ENCODE measurements at regions not wholly inside any gene's neighbourhood (a gene's known extent, or its start where the extent isn't known, plus 50 kb on each side); places are given as distances from the start of the nearest gene placed in this dataset.

- DNase-seq = no peak
Measured at GRCh38 chr10:36188461-36188860, 546.4 kb upstream of the FZD8 start.

GRCh38 chr10:36188080-36188453 is 546.0 kb upstream of the FZD8 start:
- DNase-seq = no peak

DNA sequence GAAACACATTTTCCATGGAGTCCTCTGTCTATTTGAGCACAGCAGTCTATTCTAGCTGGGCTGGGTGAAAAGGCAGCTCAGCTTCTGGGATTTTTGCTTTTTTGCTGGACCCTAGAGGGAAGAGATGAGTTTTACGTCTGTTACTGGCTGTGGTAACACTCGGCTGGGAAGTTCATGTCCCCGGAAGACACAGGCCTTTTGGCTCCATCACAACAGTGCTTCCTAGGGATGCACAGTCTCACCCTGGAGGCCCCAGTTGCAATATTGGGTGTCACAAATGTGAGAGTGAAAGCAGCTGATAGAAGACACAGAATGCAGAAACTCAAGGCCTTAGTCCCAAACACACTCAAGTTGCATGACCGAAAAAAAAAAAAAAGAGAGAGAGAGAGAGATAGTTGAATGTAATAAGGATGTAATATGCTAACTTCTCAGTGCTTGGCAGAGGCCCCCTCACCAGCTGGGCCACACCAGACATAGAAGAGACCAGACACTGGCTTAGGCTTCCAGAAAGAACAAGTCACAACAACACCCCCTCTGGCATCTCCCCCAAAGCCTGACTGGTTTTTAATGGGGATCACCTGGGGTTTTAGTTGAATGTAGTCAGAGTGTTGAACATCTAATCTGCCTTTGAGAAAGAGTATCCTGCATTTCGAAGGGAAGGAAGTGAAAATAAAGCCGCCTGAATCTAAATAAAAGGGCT is 545.4 kb upstream of the FZD8 start:
- DNase-seq = no peak

GRCh38 chr10:36185097-36185496 is 543.0 kb upstream of the FZD8 start:
- no peak for DNase-seq

DNA sequence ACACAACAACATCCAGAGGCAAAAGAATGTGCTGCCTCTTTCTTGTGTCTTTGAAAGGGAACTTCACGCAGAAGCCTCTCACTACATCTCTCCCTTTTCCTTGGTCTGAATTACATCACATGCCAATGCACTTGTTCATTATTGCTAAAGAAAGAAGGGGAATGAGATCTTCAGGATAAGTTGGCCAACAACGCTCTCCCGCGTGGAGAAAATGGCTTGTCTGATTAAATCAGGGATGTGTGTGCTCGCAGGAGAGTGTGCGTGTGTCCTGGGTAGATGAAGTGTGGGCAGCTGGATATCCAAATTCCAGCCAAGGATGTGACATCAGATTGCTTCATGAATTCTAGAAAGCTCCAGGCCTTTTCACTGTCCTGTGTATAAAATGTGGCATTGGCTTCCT is 541.6 kb upstream of the FZD8 start:
- DNase-seq = no peak

DNA sequence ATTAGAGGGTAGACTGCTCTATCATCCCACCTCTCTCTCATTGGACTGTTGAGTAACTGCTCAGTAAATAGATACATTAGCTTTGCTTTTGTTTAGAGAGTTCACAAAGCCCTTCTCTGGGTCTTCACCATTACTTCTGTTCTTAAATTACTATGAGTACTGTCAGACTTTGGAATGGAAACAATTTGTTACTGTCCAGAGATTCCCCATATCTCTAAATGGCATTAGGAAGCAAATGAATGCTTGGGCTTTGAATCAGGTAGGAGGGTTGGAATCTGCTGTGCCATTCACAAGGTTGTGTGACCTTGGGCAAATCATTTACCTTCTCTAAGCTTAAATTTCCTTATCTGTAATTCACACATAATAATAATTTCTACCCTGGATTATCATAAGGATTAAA is 541.0 kb upstream of the FZD8 start:
- DNase-seq = no peak

DNA sequence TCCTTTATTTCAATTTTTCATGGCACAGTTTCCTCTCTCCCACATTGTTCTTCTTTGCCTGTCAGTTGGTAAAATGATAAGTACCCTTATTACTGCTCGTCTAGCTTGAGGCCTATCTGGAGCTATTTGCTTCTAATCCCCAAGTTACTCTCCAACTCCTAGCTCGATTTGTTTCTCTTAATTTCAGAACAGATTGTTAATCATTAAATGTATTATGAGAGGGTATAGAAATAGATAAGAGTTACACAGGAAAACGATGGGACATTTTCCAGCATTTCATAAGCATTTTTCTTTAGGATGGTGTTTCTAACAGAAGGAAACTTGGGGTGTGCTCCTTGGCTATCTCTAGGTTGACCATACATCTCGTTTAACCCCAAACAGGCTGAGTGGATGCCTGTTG is 540.5 kb upstream of the FZD8 start:
- DNase-seq = no peak

- no peak for DNase-seq
Measured at GRCh38 chr10:36182179-36182566, 540.1 kb upstream of the FZD8 start.

DNA sequence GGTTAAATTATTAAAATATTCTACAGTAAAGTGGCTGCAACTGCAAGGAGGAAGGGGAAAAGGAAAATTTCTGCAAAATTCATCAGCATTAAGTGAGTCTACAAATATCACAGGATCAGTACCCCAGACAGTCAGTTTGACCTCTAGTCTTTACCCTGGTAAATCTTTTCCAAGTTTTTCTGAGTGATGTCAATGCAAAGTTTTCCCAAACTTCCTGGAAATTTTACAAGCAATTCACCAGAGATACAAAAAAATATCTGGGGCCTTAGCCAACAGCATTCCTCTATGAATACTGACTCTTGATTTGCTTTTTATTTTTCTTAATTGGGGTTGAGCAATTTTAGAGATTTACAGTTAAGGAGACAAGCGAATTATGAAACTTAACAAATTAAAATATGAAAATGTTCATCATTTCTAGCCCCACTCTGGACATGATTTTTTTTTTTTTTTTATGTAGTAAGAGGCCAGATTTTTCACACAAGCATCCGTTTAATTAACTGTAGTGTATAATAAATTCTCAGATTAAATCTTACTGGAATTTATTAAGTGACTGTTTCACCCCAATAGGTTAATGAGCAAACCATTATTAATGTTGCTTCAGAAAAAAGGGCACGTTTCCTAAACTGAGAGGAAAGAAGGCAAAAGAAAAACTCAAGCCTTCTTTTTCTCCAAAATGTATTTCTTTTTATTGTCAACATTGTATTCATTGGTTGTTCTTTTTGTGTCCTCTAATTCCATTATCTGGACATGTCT is 539.5 kb upstream of the FZD8 start:
- no peak for DNase-seq

GRCh38 chr10:36178616-36179015 is 536.5 kb upstream of the FZD8 start:
- no peak for DNase-seq

GRCh38 chr10:36177071-36177470 is 535.0 kb upstream of the FZD8 start:
- no peak for DNase-seq

- no peak for DNase-seq
Measured at GRCh38 chr10:36175954-36176353, 533.9 kb upstream of the FZD8 start.

GRCh38 chr10:36173364-36173763 is 531.3 kb upstream of the FZD8 start:
- no peak for DNase-seq

- DNase-seq = no peak
Measured at GRCh38 chr10:36171953-36172940, 530.2 kb upstream of the FZD8 start.

GRCh38 chr10:36171556-36171952 is 529.5 kb upstream of the FZD8 start:
- no peak for DNase-seq

- DNase-seq = no peak
Measured at GRCh38 chr10:36170943-36171501, 528.9 kb upstream of the FZD8 start.

- DNase-seq = no peak
Measured at GRCh38 chr10:36170142-36170719, 528.1 kb upstream of the FZD8 start.

DNA sequence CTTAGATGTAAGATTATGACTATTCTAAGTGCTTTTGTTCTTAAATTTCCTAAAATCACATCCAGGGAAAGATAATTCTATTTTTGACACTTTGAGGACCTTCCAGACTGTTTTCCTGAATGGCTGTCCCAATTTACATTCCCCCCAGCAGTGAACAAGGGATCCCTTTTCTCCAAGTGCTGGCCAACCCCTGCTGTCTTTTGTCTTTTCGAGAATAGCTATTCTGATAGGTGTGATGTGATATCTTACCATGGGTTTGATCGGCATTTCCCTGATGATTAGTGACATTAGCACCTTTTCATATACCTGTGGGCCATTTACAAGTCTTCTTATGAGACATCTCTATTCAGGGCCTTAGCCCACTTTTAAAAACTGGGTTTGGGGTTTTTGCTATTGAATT is 526.7 kb upstream of the FZD8 start:
- DNase-seq = no peak

GRCh38 chr10:36164556-36165504 is 522.7 kb upstream of the FZD8 start:
- no peak for DNase-seq

DNA sequence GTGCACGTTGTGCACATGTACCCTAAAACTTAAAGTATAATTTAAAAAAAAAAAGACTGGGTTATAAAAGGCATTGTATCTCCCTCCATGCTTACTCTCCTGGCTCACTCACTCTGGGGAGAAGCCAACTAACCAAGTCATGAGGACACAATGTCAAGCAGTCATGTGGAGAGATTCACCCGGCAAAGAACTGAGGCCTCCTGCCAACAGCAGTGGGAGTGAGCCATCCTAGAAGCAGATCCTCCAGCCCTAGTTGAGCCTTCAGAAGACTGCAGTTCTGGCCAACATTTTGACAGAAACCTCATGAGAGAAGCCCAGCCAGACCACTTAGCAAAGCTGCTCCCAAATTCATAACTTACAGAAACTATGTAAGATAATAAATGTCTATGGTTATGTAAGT is 521.7 kb upstream of the FZD8 start:
- no peak for DNase-seq

- no peak for DNase-seq
Measured at GRCh38 chr10:36157486-36157885, 515.4 kb upstream of the FZD8 start.

DNA sequence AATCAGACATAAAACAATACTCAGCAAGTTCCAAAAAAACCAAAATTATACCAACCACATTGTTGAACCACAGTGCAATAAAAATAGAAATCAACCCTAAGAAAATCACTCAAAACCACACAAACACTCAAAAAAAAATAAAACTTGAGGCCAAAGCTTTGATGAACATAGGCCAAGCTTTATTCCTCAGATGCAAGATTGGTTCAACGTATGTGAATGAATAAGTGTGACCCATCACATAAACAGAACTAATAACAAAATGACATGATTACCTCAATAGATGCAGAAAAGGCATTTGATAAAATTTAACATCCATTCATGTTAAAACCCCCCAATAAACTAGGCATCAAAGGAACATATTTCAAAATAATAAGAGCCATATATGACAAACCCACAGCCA is 506.1 kb upstream of the FZD8 start:
- DNase-seq = no peak

All from activated T-cell treated with anti-CD3 and anti-CD28 coated beads, Interleukin-2, amount 50 U/mL, for 1 hour (primary cell).